ENCODE measurements at regions not wholly inside any gene's neighbourhood (a gene's known extent, or its start where the extent isn't known, plus 50 kb on each side); places are given as distances from the start of the nearest gene placed in this dataset.

DNA sequence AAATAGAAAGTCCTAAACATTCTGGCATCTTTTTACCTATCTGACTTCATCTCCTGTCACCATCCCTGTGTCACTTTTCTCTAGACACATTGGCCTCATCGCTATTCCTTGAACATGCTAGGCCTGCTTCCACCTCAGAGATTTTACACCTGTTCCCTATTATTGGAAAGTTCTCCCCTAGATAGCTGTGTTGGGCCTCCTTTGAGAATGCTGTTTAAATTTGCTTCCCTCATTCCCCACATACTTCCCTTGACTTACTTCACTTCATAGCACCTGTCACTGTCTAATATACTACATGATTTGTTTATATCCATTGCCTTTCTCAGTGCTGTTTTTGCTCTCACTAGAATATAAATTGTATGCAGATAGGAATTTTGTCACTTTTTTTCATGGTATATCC is 317.0 kb upstream of the GCFC2 start:
- Histone ChIP-seq H3K4me3 (ENCODE audit: low read length) (no peak overlapping the region), H3K27me3 (replicated peaks; ENCODE audit: insufficient read depth, low read length) (no peaks in the 10 kb centered on the region), H3K4me1 (ENCODE audit: low read length) (no peaks in the 10 kb centered on the region), H3K27ac (ENCODE audit: low read length) (no peak overlapping the region), H3K79me2 (ENCODE audit: low read length) (no peaks in the 10 kb centered on the region), H3K9me3 (replicated peaks; ENCODE audit: insufficient read depth, low read length) (no peaks in the 10 kb centered on the region), H3K36me3 (replicated peaks; ENCODE audit: insufficient read depth, low read length) (no peaks in the 10 kb centered on the region), H3K9me2 (replicated peaks; ENCODE audit: insufficient read depth, low read length) (no peaks in the 10 kb centered on the region), H2AFZ (ENCODE audit: low read length) (no peak overlapping the region), H4K20me1 (ENCODE audit: insufficient read depth, low read length) (no peaks in the 10 kb centered on the region), H3K4me2 (ENCODE audit: low read depth, low read length) (no peak overlapping the region), H3F3A (ENCODE audit: insufficient read depth, low read length) (no peaks in the 10 kb centered on the region), H3K9ac (ENCODE audit: low read length) (no peak overlapping the region)
- TF ChIP-seq CTCF (IDR thresholded peaks at IDR 0.05; ENCODE audit: low read length) = no peak
- no peak for TF ChIP-seq EZH2phosphoT487 (IDR thresholded peaks at IDR 0.05; ENCODE audit: low read length)
- TF ChIP-seq EZH2 (optimal IDR thresholded peaks at IDR 0.05; ENCODE audit: low read depth, low read length) = no peak
- no peak for DNase-seq

- Histone ChIP-seq H3F3A (ENCODE audit: insufficient read depth, low read length) (no peaks in the 10 kb centered on the region), H3K9me3 (replicated peaks; ENCODE audit: insufficient read depth, low read length) (no peaks in the 10 kb centered on the region), H3K4me1 (ENCODE audit: low read length) (no peaks in the 10 kb centered on the region), H3K36me3 (replicated peaks; ENCODE audit: insufficient read depth, low read length) (no peaks in the 10 kb centered on the region), H3K4me3 (ENCODE audit: low read length) (no peak overlapping the region), H3K79me2 (ENCODE audit: low read length) (no peaks in the 10 kb centered on the region), H3K9ac (ENCODE audit: low read length) (no peak overlapping the region), H3K4me2 (ENCODE audit: low read depth, low read length) (no peak overlapping the region), H4K20me1 (ENCODE audit: insufficient read depth, low read length) (no peaks in the 10 kb centered on the region), H3K27ac (ENCODE audit: low read length) (no peak overlapping the region), H3K9me2 (replicated peaks; ENCODE audit: insufficient read depth, low read length) (no peaks in the 10 kb centered on the region), H2AFZ (ENCODE audit: low read length) (no peak overlapping the region), H3K27me3 (replicated peaks; ENCODE audit: insufficient read depth, low read length) (no peaks in the 10 kb centered on the region)
- TF ChIP-seq EZH2 (optimal IDR thresholded peaks at IDR 0.05; ENCODE audit: low read depth, low read length) (no peak), CTCF (IDR thresholded peaks at IDR 0.05; ENCODE audit: low read length) (no peak), EZH2phosphoT487 (IDR thresholded peaks at IDR 0.05; ENCODE audit: low read length) (no peak)
- peak; percentile 34 for DNase-seq
Observed at GRCh38 chr2:76019128-76019527, 308.4 kb upstream of the GCFC2 start.

DNA sequence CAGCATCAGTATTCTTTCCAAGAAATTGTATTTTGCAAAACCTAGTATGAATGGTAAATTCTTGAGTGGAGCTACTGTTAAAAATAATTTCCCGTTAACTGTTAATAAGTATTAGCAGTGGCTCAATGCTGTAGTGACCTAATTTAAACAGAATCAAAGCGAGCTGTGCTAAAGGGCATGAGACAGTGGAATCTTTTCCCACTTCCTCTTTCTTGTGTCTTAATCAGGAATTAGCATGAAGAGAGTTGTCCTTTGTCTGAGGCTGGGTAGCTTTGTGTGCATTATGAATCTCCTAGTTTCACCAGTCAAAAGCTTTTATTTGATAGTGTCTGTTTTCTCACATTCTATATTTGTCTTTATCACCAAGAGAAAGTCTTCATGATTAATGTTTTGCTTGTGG is 298.8 kb upstream of the GCFC2 start:
- H3K9me3 ChIP-seq (replicated peaks; ENCODE audit: insufficient read depth, low read length) = no peaks in the 10 kb centered on the region
- H3K4me2 ChIP-seq (ENCODE audit: low read depth, low read length) = no peak overlapping the region
- H4K20me1 ChIP-seq (ENCODE audit: insufficient read depth, low read length) = no peaks in the 10 kb centered on the region
- no peaks in the 10 kb centered on the region for H3K4me1 ChIP-seq (ENCODE audit: low read length)
- no peak for DNase-seq
- H3F3A ChIP-seq (ENCODE audit: insufficient read depth, low read length) = peaks cover 6% of the 10 kb centered on the region; the same call in 1 of the 2 replicates
- no peak overlapping the region for H3K9ac ChIP-seq (ENCODE audit: low read length)
- no peaks in the 10 kb centered on the region for H3K36me3 ChIP-seq (replicated peaks; ENCODE audit: insufficient read depth, low read length)
- no peaks in the 10 kb centered on the region for H3K9me2 ChIP-seq (replicated peaks; ENCODE audit: insufficient read depth, low read length)
- no peak overlapping the region for H3K27ac ChIP-seq (ENCODE audit: low read length)
- H3K4me3 ChIP-seq (ENCODE audit: low read length) = no peak overlapping the region
- no peaks in the 10 kb centered on the region for H3K27me3 ChIP-seq (replicated peaks; ENCODE audit: insufficient read depth, low read length)
- H2AFZ ChIP-seq (ENCODE audit: low read length) = no peak overlapping the region
- no peak for TF ChIP-seq EZH2 (optimal IDR thresholded peaks at IDR 0.05; ENCODE audit: low read depth, low read length)
- H3K79me2 ChIP-seq (ENCODE audit: low read length) = no peaks in the 10 kb centered on the region

- Histone ChIP-seq H3K27ac (ENCODE audit: low read length) (peak overlapping the region; percentile 72), H3K4me3 (ENCODE audit: low read length) (peak overlapping the region; percentile 57), H2AFZ (ENCODE audit: low read length) (peak overlapping the region; percentile 72), H3K36me3 (replicated peaks; ENCODE audit: insufficient read depth, low read length) (no peaks in the 10 kb centered on the region), H3K4me2 (ENCODE audit: low read depth, low read length) (peak overlapping the region; percentile 68), H3F3A (ENCODE audit: insufficient read depth, low read length) (peaks cover 6% of the 10 kb centered on the region; the same call in 1 of the 2 replicates), H3K79me2 (ENCODE audit: low read length) (no peaks in the 10 kb centered on the region), H3K9me3 (replicated peaks; ENCODE audit: insufficient read depth, low read length) (no peaks in the 10 kb centered on the region), H3K4me1 (ENCODE audit: low read length) (no peaks in the 10 kb centered on the region), H3K9me2 (replicated peaks; ENCODE audit: insufficient read depth, low read length) (no peaks in the 10 kb centered on the region), H3K9ac (ENCODE audit: low read length) (peak overlapping the region; percentile 39; the same call in 1 of the 2 replicates), H3K27me3 (replicated peaks; ENCODE audit: insufficient read depth, low read length) (no peaks in the 10 kb centered on the region), H4K20me1 (ENCODE audit: insufficient read depth, low read length) (no peaks in the 10 kb centered on the region)
- TF ChIP-seq EZH2 (optimal IDR thresholded peaks at IDR 0.05; ENCODE audit: low read depth, low read length) (no peak), EZH2phosphoT487 (IDR thresholded peaks at IDR 0.05; ENCODE audit: low read length) (no peak), CTCF (IDR thresholded peaks at IDR 0.05; ENCODE audit: low read length) (no peak)
- DNase-seq = peak; percentile 64
Observed at GRCh38 chr2:76008001-76008702, 297.4 kb upstream of the GCFC2 start.
